HEK293T (cell line): ENCODE measurements at regions not wholly inside any gene's neighbourhood (a gene's known extent, or its start where the extent isn't known, plus 50 kb on each side); places are given as distances from the start of the nearest gene placed in this dataset.

Source experiments
- CTCF ChIA-PET: fragments of 350-600 bp; formaldehyde crosslinking; extraction: SDS; loops from one replicate; lab custom pipeline; 2021; ENCODE audit warnings: antibody characterized with exemption, inconsistent platforms; lab: Yijun Ruan, JAX
- POLR2A ChIA-PET: fragments of 350-600 bp; formaldehyde crosslinking; extraction: SDS; loops from one replicate; lab custom pipeline; 2020; ENCODE audit warnings: antibody characterized with exemption, inconsistent platforms; lab: Yijun Ruan, JAX
- DNase-seq: peaks from one replicate; pipeline ENCODE4 v3.0.0; 2012; ENCODE audit warnings: mixed read lengths; ENCODE audit errors: extremely low spot score
- ARNT ChIP-seq: fragments of 450-650 bp; IDR thresholded peaks from 2 replicates; pipeline ENCODE4 v1.6.1; 2017; ENCODE audit warnings: mild to moderate bottlenecking
- BHLHE40 ChIP-seq: fragments of 450-650 bp; IDR thresholded peaks from 2 replicates; pipeline ENCODE4 v1.6.1; 2016; ENCODE audit warnings: mild to moderate bottlenecking, moderate library complexity, borderline replicate concordance
- CTBP1 ChIP-seq: fragments of 450-650 bp; IDR thresholded peaks from 2 replicates; pipeline ENCODE4 v1.6.1; 2016; ENCODE audit warnings: borderline replicate concordance
- ELF4 ChIP-seq: fragments of 450-650 bp; IDR thresholded peaks from 2 replicates; pipeline ENCODE4 v1.6.1; 2017; ENCODE audit warnings: antibody characterized with exemption
- FOXA1 ChIP-seq: fragments of 450-650 bp; IDR thresholded peaks from 2 replicates; pipeline ENCODE4 v1.6.1; 2016; ENCODE audit warnings: mild to moderate bottlenecking
- FOXK2 ChIP-seq: fragments of 450-650 bp; IDR thresholded peaks from 2 replicates; pipeline ENCODE4 v1.6.1; 2016; ENCODE audit warnings: mild to moderate bottlenecking
- FOXM1 ChIP-seq: fragments of 450-650 bp; IDR thresholded peaks from 2 replicates; pipeline ENCODE4 v1.6.1; 2017; ENCODE audit warnings: mild to moderate bottlenecking, borderline replicate concordance
- HDGF ChIP-seq: fragments of 450-650 bp; IDR thresholded peaks from 2 replicates; pipeline ENCODE4 v1.6.1; 2017; ENCODE audit warnings: antibody characterized with exemption, borderline replicate concordance
- L3MBTL2 ChIP-seq: fragments of 450-650 bp; conservative IDR thresholded peaks from 2 replicates; pipeline ENCODE4 v1.6.1; 2016; ENCODE audit warnings: mild to moderate bottlenecking
- LEF1 ChIP-seq: fragments of 450-650 bp; IDR thresholded peaks from 2 replicates; pipeline ENCODE4 v1.6.1; 2017; ENCODE audit warnings: mild to moderate bottlenecking, borderline replicate concordance
- NFRKB ChIP-seq: fragments of 450-650 bp; IDR thresholded peaks from 2 replicates; pipeline ENCODE4 v1.6.1; 2016; ENCODE audit warnings: mild to moderate bottlenecking, moderate library complexity
- SP1 ChIP-seq: fragments of 450-650 bp; IDR thresholded peaks from 2 replicates; pipeline ENCODE4 v1.6.1; 2017
- SUZ12 ChIP-seq: fragments of 450-650 bp; IDR thresholded peaks from 2 replicates; pipeline ENCODE4 v1.6.1; 2016; ENCODE audit warnings: mild to moderate bottlenecking
- TARDBP ChIP-seq: fragments of 450-650 bp; IDR thresholded peaks from 2 replicates; pipeline ENCODE4 v1.6.1; 2016
- ZNF384 ChIP-seq: fragments of 450-650 bp; IDR thresholded peaks from 2 replicates; pipeline ENCODE4 v1.6.1; 2016
- TF ChIP-seq, protein P1 (sequence below): fragments of 450-650 bp; IDR thresholded peaks from 2 replicates; pipeline ENCODE4 v1.6.1; 2016

- POLR2A ChIA-PET, result interaction anchor here (0.5 to 5.1 kb wide), 6 partner anchors 9 to 307 kb away, joined by 3 to 54 read pairs (median 6); partner anchors contain the start of genes C1orf50, P3H1 and ZNF691
- peak; percentile 73 for DNase-seq
- CTCF ChIA-PET, result interaction anchor here (0.5 to 4.3 kb wide), 31 partner anchors 10 to 682 kb away, joined by 3 to 100 read pairs (median 5); partner anchors contain the start of genes C1orf50, P3H1, SLC2A1 and ZNF691
- TF ChIP-seq TARDBP (no peak), SUZ12 (no peak), BHLHE40 (no peak), FOXA1 (no peak), HDGF (no peak), NFRKB (no peak), ZNF384 (peak; percentile 78), L3MBTL2 (no peak), LEF1 (no peak)
Measured at GRCh38 chr1:43073490-43074230, 98.4 kb downstream of the EBNA1BP2 start.

DNA sequence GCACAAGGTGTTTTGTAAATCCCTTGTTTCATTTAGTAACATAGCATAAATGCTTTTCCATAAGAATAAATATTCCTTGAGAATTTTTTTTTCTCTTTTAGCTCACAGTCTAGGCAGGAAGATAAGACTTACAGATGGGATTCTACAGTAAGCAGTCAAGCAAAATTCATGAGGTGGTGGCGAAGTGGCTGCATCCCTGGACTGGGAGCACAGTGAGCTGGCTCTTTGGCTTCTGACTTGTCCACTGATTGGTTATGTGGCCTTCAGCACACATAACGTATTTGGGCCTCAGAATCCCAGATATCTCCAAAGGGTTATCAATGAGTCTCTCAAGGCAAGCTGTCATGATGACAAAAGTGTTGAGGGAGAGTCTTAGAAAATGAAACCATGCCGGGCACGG, 99.8 kb downstream of the EBNA1BP2 start:
- no peak for TF ChIP-seq FOXM1
- TF ChIP-seq, protein P1, sequence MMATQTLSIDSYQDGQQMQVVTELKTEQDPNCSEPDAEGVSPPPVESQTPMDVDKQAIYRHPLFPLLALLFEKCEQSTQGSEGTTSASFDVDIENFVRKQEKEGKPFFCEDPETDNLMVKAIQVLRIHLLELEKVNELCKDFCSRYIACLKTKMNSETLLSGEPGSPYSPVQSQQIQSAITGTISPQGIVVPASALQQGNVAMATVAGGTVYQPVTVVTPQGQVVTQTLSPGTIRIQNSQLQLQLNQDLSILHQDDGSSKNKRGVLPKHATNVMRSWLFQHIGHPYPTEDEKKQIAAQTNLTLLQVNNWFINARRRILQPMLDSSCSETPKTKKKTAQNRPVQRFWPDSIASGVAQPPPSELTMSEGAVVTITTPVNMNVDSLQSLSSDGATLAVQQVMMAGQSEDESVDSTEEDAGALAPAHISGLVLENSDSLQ, result no peak
- TF ChIP-seq HDGF, result no peak
- TF ChIP-seq ARNT, result no peak
- TF ChIP-seq ZNF384, result no peak
- TF ChIP-seq L3MBTL2, result no peak
- TF ChIP-seq FOXK2, result no peak
- TF ChIP-seq CTBP1, result no peak
- TF ChIP-seq NFRKB, result no peak
- no peak for TF ChIP-seq BHLHE40
- TF ChIP-seq SP1, result no peak
- TF ChIP-seq SUZ12, result no peak
- no peak for TF ChIP-seq TARDBP
- TF ChIP-seq FOXA1, result no peak

DNA sequence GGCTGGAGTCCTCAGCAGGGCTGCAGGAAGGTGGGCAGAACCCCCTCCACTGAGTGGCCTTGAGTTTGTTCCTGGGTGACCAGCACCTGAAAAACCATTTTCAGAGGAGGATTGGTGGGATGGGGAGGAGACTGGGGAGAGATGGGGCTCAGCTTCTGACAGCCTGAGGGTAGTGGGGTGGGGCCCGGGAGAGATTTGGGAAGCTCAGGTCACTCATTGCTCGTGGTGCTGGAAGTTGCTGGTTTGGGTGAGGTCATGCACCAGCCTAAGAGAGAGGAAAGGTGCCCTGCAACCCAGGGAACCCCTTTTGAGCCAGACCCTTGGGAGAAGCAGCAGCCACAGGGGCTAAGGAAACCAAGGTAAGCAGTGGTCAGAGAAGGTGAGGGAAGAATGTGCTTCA, 100.8 kb downstream of the EBNA1BP2 start:
- DNase-seq, result no peak
- ChIA-PET CTCF (interaction anchor here (4.3 kb wide), 1 partner anchor 157 kb away, joined by 100 read pairs; no protein-coding TSS in a partner anchor), POLR2A (interaction anchor here (5.1 kb wide), 1 partner anchor 147 kb away, joined by 54 read pairs; no protein-coding TSS in a partner anchor)
- TF ChIP-seq FOXA1, result no peak
- TF ChIP-seq FOXK2, result no peak
- TF ChIP-seq, protein P1, result no peak
- TF ChIP-seq ELF4, result no peak
- TF ChIP-seq L3MBTL2, result no peak
- no peak for TF ChIP-seq ZNF384
- no peak for TF ChIP-seq TARDBP
- TF ChIP-seq BHLHE40, result no peak
- TF ChIP-seq SP1, result no peak
- no peak for TF ChIP-seq SUZ12
- no peak for TF ChIP-seq NFRKB
- no peak for TF ChIP-seq CTBP1
- TF ChIP-seq LEF1, result no peak
- TF ChIP-seq FOXM1, result no peak

More for the DNA sequence above, 99.8 kb downstream of the EBNA1BP2 start:
- ChIA-PET CTCF (interaction anchor here (1.0 to 4.3 kb wide), 6 partner anchors 113 to 295 kb away, joined by 3 to 100 read pairs (median 12); partner anchors contain the start of gene SLC2A1), POLR2A (interaction anchor here (0.7 to 5.1 kb wide), 4 partner anchors 135 to 306 kb away, joined by 3 to 54 read pairs (median 7); partner anchors contain the start of genes C1orf50 and P3H1)
- DNase-seq, result no peak

DNA sequence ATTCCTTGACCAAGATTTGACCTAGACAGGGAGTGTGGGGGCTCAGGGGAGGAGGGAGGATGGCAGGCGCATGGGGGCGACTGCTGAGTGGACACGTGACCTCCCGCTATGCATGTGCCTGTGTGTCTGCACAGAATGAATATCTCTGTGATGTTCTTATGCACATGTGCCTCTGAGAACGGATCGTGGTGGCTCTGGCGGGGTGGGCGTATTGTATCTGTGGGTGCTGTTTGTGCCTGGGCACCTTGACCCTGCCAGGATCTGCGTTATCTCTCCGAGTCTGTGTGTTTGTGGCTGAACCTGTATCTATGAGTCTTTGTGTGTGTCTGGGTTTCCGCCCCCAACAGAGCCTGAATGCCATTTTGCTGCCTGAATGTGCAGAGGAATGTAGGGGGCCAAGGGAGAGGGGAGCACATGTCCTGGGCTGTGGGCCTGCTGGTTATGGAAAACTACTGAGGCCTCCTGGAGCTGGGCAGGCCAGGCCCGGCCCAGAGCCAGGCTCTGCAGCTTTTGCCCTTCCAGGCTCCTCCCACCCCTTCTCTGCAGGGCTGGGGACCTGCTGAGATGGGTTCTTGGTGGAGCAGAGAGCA, 102.5 kb downstream of the EBNA1BP2 start:
- POLR2A ChIA-PET, result no interaction called here
- DNase-seq, result no peak
- CTCF ChIA-PET, result no interaction called here
- no peak for TF ChIP-seq L3MBTL2
- no peak for TF ChIP-seq TARDBP
- TF ChIP-seq CTBP1, result no peak
- TF ChIP-seq SP1, result no peak
- no peak for TF ChIP-seq ARNT
- no peak for TF ChIP-seq LEF1
- TF ChIP-seq, protein P1, result no peak
- TF ChIP-seq HDGF, result no peak
- TF ChIP-seq FOXA1, result no peak
- TF ChIP-seq BHLHE40, result no peak
- TF ChIP-seq FOXM1, result no peak
- TF ChIP-seq NFRKB, result no peak
- TF ChIP-seq ELF4, result no peak
- no peak for TF ChIP-seq FOXK2
- no peak for TF ChIP-seq SUZ12
- no peak for TF ChIP-seq ZNF384

DNA sequence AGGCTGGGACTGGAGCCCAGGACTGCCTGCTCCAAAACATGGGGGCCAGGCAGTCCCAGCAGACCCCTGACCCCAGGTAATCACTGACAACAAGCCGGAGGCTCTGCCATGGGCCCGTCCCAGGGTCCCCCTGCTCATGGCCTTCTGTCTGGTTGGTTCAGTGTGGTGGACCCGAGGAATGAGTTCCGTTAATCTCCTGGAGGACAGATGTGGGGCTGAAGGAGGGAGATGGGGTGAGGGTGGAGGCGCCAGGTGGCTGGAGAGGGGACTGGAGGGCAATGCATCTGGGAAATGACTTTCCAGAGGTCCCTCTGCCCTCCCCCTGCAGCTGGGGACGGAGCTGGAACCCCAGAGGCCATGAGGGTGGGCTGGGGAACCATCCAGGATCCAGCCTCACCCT, 103.2 kb downstream of the EBNA1BP2 start:
- TF ChIP-seq ELF4 (no peak), ARNT (no peak)
- no peak for DNase-seq
- ChIA-PET POLR2A (no interaction called here), CTCF (no interaction called here)
